Gastroesophageal sphincter (tissue), 3 donors: ENCODE measurements at regions not wholly inside any gene's neighbourhood (a gene's known extent, or its start where the extent isn't known, plus 50 kb on each side); places are given as distances from the start of the nearest gene placed in this dataset.

Experiments
- CTCF ChIP-seq, 4 experiments: fragments of 200-600 bp in 2 of 4; fragments of 450-650 bp in 2 of 4; sonication (generic) in 1 of 4; IDR thresholded peaks; one replicate each; pipeline ENCODE4 v1.5.1; 2017 to 2019; ENCODE audit warnings: antibody characterized with exemption in 4 of 4, mild to moderate bottlenecking in 2 of 4, moderate library complexity in 2 of 4
- EP300 ChIP-seq: sonication (generic); formaldehyde crosslinking; IDR thresholded peaks from one replicate; pipeline ENCODE4 v1.6.1; 2017; ENCODE audit warnings: antibody characterized with exemption, mild to moderate bottlenecking
- POLR2A ChIP-seq, 2 donors: fragments of 450-650 bp; IDR thresholded peaks; one replicate each; pipeline ENCODE4 v1.6.1; 2017; ENCODE audit warnings: antibody characterized with exemption in 2 of 2, mild to moderate bottlenecking in 2 of 2, moderate library complexity in 1 of 2
- POLR2AphosphoS5 ChIP-seq: sonication (generic); formaldehyde crosslinking; IDR thresholded peaks from one replicate; pipeline ENCODE4 v1.6.1; 2017; ENCODE audit warnings: antibody characterized with exemption

GRCh38 chr6:78607189-78607588 lies 260.2 kb upstream of the IRAK1BP1 start:
- TF ChIP-seq CTCF (IDR thresholded peaks at IDR 0.05) (no peak), EP300 (no peak), POLR2A (IDR thresholded peaks at IDR 0.05) (no peak), POLR2AphosphoS5 (no peak)
